T-helper 2 cell (primary cell): ENCODE measurements at regions not wholly inside any gene's neighbourhood (a gene's known extent, or its start where the extent isn't known, plus 50 kb on each side); places are given as distances from the start of the nearest gene placed in this dataset.
"Not testable (repeated sequence)": the region's sequence is repeated elsewhere in the genome, so short reads cannot be mapped to it uniquely, and the experiment has no call there.

ENCODE experiments used
- DNase-seq, 5 experiments: peaks; one replicate each; pipeline versions ENCODE4 v3.0.0 to v3.0.0-alpha.2; 2012 to 2022

- no peak for DNase-seq
These were observed 474.2 kb upstream of the SLC10A2 start for GRCh38 chr13:103540382-103540765.

- DNase-seq = no peak
These were observed 473.6 kb upstream of the SLC10A2 start for GRCh38 chr13:103539721-103540381.

- no peak for DNase-seq
These were observed 473.0 kb upstream of the SLC10A2 start for GRCh38 chr13:103539265-103539664.

- DNase-seq = no peak
These were observed 471.4 kb upstream of the SLC10A2 start for GRCh38 chr13:103537616-103538015.

GRCh38 chr13:103531278-103531677, 465.1 kb upstream of the SLC10A2 start:
- no peak for DNase-seq

GRCh38 chr13:103528437-103528836, 462.2 kb upstream of the SLC10A2 start:
- no peak for DNase-seq

- no peak for DNase-seq
These were observed 459.3 kb upstream of the SLC10A2 start for GRCh38 chr13:103525530-103525929.

GRCh38 chr13:103523858-103524257, 457.6 kb upstream of the SLC10A2 start:
- no peak for DNase-seq

GRCh38 chr13:103521532-103521931, 455.3 kb upstream of the SLC10A2 start:
- DNase-seq = no peak

GRCh38 chr13:103517768-103518102, 451.5 kb upstream of the SLC10A2 start:
- DNase-seq = no peak

- DNase-seq = no peak
These were observed 451.0 kb upstream of the SLC10A2 start for GRCh38 chr13:103517066-103517767.

GRCh38 chr13:103516015-103516795, 450.0 kb upstream of the SLC10A2 start:
- DNase-seq = no peak

GRCh38 chr13:103515410-103515809, 449.2 kb upstream of the SLC10A2 start:
- DNase-seq = no peak

- no peak for DNase-seq
These were observed 448.4 kb upstream of the SLC10A2 start for GRCh38 chr13:103514619-103515018.

GRCh38 chr13:103514188-103514587, 448.0 kb upstream of the SLC10A2 start:
- no peak for DNase-seq

GRCh38 chr13:103510007-103510535, 443.9 kb upstream of the SLC10A2 start:
- no peak for DNase-seq

- DNase-seq = no peak
These were observed 431.2 kb upstream of the SLC10A2 start for GRCh38 chr13:103497404-103497803.

- no peak for DNase-seq
These were observed 421.6 kb upstream of the SLC10A2 start for GRCh38 chr13:103487841-103488240.

- DNase-seq = no peak
These were observed 406.9 kb upstream of the SLC10A2 start for GRCh38 chr13:103473081-103473480.

GRCh38 chr13:103471896-103472295, 405.7 kb upstream of the SLC10A2 start:
- DNase-seq = no peak

- no peak for DNase-seq
These were observed 403.6 kb upstream of the SLC10A2 start for GRCh38 chr13:103469771-103470170.

- no peak for DNase-seq
These were observed 400.5 kb upstream of the SLC10A2 start for GRCh38 chr13:103466761-103467160.

GRCh38 chr13:103460246-103460645, 394.0 kb upstream of the SLC10A2 start:
- DNase-seq = not testable (repeated sequence)

GRCh38 chr13:103457050-103457449, 390.8 kb upstream of the SLC10A2 start:
- DNase-seq = not testable (repeated sequence)
